Panc1 (cell line): ENCODE measurements at regions not wholly inside any gene's neighbourhood (a gene's known extent, or its start where the extent isn't known, plus 50 kb on each side); places are given as distances from the start of the nearest gene placed in this dataset.

ENCODE experiments used
- ATAC-seq: fragments of 200-7000 bp; cut with Tn5 transposase; 2 replicates; pipeline ENCODE4 v1.9.1; 2020; ENCODE audit warnings: mild to moderate bottlenecking, moderate library complexity
- BruUV-seq: library from RNA; stranded (reverse); fragments of 400-500 nt; replicated peaks from 2 replicates; lab custom pipeline; 2021; lab: Mats Ljungman, UMichigan
- CTCF ChIA-PET: fragments of 300-600 bp; sonication (Branson Sonifier 250); formaldehyde crosslinking; loops from one replicate; lab custom pipeline; 2022; ENCODE audit warnings: antibody characterized with exemption; lab: Charles Lee
- POLR2A ChIA-PET: fragments of 300-600 bp; sonication (Branson Sonifier 250); formaldehyde crosslinking; loops from one replicate; lab custom pipeline; 2022; ENCODE audit warnings: antibody characterized with exemption; lab: Charles Lee
- DNase-seq: peaks from one replicate; pipeline ENCODE4 v3.0.0-alpha.2; 2010; ENCODE audit warnings: low read depth, low spot score
- H3K27ac ChIP-seq: 2 replicates; pipeline ENCODE4 v1.5.1; 2011; ENCODE audit warnings: mild to moderate bottlenecking, low read length, inconsistent platforms
- H3K27me3 ChIP-seq: fragments of 200-500 bp; sonication (Bioruptor generic); 2 replicates; pipeline ENCODE4 v1.6.0; 2014; ENCODE audit warnings: low read length, inconsistent platforms; ENCODE audit not compliant: control insufficient read depth, insufficient read depth
- H3K36me3 ChIP-seq: fragments of 200-500 bp; sonication (Bioruptor generic); 2 replicates; pipeline ENCODE4 v1.5.1; 2014; ENCODE audit warnings: inconsistent platforms, mild to moderate bottlenecking, low read length, moderate library complexity; ENCODE audit not compliant: control insufficient read depth, insufficient read depth
- H3K4me1 ChIP-seq: 2 replicates; pipeline ENCODE4 v1.5.1; 2011; ENCODE audit warnings: inconsistent platforms, mild to moderate bottlenecking, low read length, moderate library complexity; ENCODE audit not compliant: control insufficient read depth, insufficient read depth
- H3K4me3 ChIP-seq, 2 experiments: 2 replicates each; pipeline ENCODE4 v1.5.1; 2011 to 2012; ENCODE audit warnings: low read depth in 2 of 2, low read length in 2 of 2, mild to moderate bottlenecking in 2 of 2, inconsistent platforms in 1 of 2, moderate library complexity in 1 of 2
- H3K9me3 ChIP-seq: fragments of 200-500 bp; sonication (Bioruptor generic); 2 replicates; pipeline ENCODE4 v1.5.1; 2014; ENCODE audit warnings: low read depth, mild to moderate bottlenecking, inconsistent platforms, low read length, moderate library complexity; ENCODE audit not compliant: control insufficient read depth, insufficient read depth
- POLR2AphosphoS5 ChIP-seq: IDR thresholded peaks from 2 replicates; pipeline ENCODE4 v1.6.1; 2012; ENCODE audit warnings: mild to moderate bottlenecking, low read depth, low read length, moderate library complexity
- SIN3A ChIP-seq: IDR thresholded peaks from 2 replicates; pipeline ENCODE4 v1.6.1; 2012; ENCODE audit warnings: low read depth, mild to moderate bottlenecking, low read length, moderate library complexity, borderline replicate concordance; ENCODE audit not compliant: insufficient read depth
- TCF7L2 ChIP-seq: IDR thresholded peaks from 2 replicates; pipeline ENCODE4 v1.6.1; 2011; ENCODE audit warnings: mild to moderate bottlenecking, low read depth, low read length, inconsistent platforms
- in situ Hi-C: cut with HindIII; loops from 2 replicates; pipeline ENCODE4 v1.10.0; 2016; ENCODE audit warnings: low sequenced_read_pairs, low pct_unique_long_range_greater_than_20kb
- intact Hi-C: fragments of 100-400 bp; cut with micrococcal nuclease; formaldehyde crosslinking; loops from one replicate; pipeline ENCODE4 v1.10.0; 2022; ENCODE audit not compliant: unreplicated experiment
- TF ChIP-seq, protein P1 (sequence below): fragments of 450-650 bp; IDR thresholded peaks from 2 replicates; pipeline ENCODE4 v1.5.1; 2017; ENCODE audit warnings: mild to moderate bottlenecking
- TF ChIP-seq, protein P2 (sequence below), 2 experiments: IDR thresholded peaks; 2 replicates each; pipeline ENCODE4 v1.6.1; 2011 to 2012; ENCODE audit warnings: low read depth in 2 of 2, control low read depth in 1 of 2, low read length in 1 of 2, mild to moderate bottlenecking in 1 of 2, moderate library complexity in 1 of 2; ENCODE audit not compliant: insufficient read depth in 1 of 2

DNA sequence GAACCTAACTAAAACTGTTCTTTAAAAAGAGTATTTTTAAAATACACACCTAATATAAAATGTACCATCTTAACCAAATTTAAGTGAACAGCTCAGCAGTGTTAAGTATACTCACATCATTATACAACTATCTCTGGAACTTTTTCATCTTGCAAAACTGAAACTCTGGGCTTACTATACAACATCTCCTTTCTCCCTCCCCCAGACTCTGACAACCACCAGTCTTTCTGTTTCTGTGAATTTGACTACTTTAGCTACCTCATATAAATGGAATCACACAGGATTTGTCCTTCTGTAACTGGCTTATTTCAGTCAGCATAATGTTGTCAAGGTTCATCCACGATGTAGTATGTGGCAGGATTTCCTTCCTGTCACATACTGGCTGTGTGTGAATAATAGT lies 93.5 kb downstream of the FOXD1 start:
- intact Hi-C loops = no loop called here
- ChIA-PET POLR2A (no interaction called here), CTCF (no interaction called here)
- Histone ChIP-seq H3K9me3 (peaks cover 9% of the 10 kb centered on the region; the same call in 1 of the 2 replicates), H3K27ac (no peak overlapping the region), H3K4me3 (no peak overlapping the region), H3K36me3 (no peaks in the 10 kb centered on the region), H3K4me1 (no peaks in the 10 kb centered on the region), H3K27me3 (no peaks in the 10 kb centered on the region)
- BruUV-seq = no TSS peak
- no peak for DNase-seq
- in situ Hi-C loops = no loop called here
- TF ChIP-seq POLR2AphosphoS5 = no peak
- no peak for TF ChIP-seq SIN3A
- TF ChIP-seq, protein P1, sequence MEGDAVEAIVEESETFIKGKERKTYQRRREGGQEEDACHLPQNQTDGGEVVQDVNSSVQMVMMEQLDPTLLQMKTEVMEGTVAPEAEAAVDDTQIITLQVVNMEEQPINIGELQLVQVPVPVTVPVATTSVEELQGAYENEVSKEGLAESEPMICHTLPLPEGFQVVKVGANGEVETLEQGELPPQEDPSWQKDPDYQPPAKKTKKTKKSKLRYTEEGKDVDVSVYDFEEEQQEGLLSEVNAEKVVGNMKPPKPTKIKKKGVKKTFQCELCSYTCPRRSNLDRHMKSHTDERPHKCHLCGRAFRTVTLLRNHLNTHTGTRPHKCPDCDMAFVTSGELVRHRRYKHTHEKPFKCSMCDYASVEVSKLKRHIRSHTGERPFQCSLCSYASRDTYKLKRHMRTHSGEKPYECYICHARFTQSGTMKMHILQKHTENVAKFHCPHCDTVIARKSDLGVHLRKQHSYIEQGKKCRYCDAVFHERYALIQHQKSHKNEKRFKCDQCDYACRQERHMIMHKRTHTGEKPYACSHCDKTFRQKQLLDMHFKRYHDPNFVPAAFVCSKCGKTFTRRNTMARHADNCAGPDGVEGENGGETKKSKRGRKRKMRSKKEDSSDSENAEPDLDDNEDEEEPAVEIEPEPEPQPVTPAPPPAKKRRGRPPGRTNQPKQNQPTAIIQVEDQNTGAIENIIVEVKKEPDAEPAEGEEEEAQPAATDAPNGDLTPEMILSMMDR = no peak
- TF ChIP-seq TCF7L2 = no peak
- TF ChIP-seq, protein P2, sequence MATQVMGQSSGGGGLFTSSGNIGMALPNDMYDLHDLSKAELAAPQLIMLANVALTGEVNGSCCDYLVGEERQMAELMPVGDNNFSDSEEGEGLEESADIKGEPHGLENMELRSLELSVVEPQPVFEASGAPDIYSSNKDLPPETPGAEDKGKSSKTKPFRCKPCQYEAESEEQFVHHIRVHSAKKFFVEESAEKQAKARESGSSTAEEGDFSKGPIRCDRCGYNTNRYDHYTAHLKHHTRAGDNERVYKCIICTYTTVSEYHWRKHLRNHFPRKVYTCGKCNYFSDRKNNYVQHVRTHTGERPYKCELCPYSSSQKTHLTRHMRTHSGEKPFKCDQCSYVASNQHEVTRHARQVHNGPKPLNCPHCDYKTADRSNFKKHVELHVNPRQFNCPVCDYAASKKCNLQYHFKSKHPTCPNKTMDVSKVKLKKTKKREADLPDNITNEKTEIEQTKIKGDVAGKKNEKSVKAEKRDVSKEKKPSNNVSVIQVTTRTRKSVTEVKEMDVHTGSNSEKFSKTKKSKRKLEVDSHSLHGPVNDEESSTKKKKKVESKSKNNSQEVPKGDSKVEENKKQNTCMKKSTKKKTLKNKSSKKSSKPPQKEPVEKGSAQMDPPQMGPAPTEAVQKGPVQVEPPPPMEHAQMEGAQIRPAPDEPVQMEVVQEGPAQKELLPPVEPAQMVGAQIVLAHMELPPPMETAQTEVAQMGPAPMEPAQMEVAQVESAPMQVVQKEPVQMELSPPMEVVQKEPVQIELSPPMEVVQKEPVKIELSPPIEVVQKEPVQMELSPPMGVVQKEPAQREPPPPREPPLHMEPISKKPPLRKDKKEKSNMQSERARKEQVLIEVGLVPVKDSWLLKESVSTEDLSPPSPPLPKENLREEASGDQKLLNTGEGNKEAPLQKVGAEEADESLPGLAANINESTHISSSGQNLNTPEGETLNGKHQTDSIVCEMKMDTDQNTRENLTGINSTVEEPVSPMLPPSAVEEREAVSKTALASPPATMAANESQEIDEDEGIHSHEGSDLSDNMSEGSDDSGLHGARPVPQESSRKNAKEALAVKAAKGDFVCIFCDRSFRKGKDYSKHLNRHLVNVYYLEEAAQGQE (IDR thresholded peaks at IDR 0.05; ENCODE audit: insufficient read depth in 1 of 2, low read depth in 2 of 2, low read length in 1 of 2) = no peak
- ATAC-seq = no peak

DNA sequence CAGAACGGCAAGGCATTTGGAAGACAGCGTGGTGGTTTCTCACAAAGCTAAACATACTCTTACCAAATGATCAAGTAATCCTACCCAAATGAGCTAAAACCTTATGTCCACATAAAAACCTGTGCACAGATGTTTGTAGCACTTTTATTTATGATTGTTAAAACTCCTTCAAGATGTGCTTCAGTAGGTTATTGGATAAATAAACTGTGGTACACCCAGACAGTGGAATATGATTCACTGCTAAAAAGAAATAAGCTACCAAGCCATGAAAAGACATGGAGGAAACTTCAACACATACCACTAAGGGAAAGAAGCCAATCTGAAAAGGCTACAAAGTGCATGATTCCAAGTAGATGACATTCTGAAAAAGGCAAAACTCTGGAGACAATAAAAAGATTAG lies 94.2 kb downstream of the FOXD1 start:
- H3K27ac ChIP-seq = no peak overlapping the region
- DNase-seq (no peak), ATAC-seq (no peak)
- no peaks in the 10 kb centered on the region for H3K27me3 ChIP-seq
- no peak overlapping the region for H3K4me3 ChIP-seq
- ChIA-PET CTCF (no interaction called here), POLR2A (interaction anchor here (0.6 kb wide), 2 partner anchors 138 to 139 kb away, joined by 4 to 15 read pairs; no protein-coding TSS in a partner anchor)
- TF ChIP-seq POLR2AphosphoS5 = no peak
- TF ChIP-seq, protein P2 (IDR thresholded peaks at IDR 0.05; ENCODE audit: insufficient read depth in 1 of 2, low read depth in 2 of 2, low read length in 1 of 2) = no peak
- H3K36me3 ChIP-seq = no peaks in the 10 kb centered on the region
- intact Hi-C loops = no loop called here
- no peaks in the 10 kb centered on the region for H3K4me1 ChIP-seq
- BruUV-seq = no TSS peak
- in situ Hi-C loops = no loop called here
- peaks cover 9% of the 10 kb centered on the region; the same call in 1 of the 2 replicates for H3K9me3 ChIP-seq
